Neural cell (in vitro differentiated cells): ENCODE measurements at regions not wholly inside any gene's neighbourhood (a gene's known extent, or its start where the extent isn't known, plus 50 kb on each side); places are given as distances from the start of the nearest gene placed in this dataset.

ENCODE experiments used
- H2AFZ ChIP-seq: fragments of 200-600, 300-800 bp; sonication (generic), shearing (Covaris generic); 2 replicates; pipeline ENCODE4 v1.6.0; 2014; ENCODE audit warnings: low read depth, mild to moderate bottlenecking, antibody characterized with exemption, low read length, moderate library complexity
- H3F3A ChIP-seq: fragments of 200-600 bp; shearing (Covaris generic); 2 replicates; pipeline ENCODE4 v1.6.1; 2016; ENCODE audit warnings: mild to moderate bottlenecking, moderate library complexity, mixed read lengths, antibody characterized with exemption, low read length; ENCODE audit not compliant: insufficient read depth, poor library complexity, severe bottlenecking
- H3K27ac ChIP-seq: fragments of 200-600, 300-800 bp; sonication (generic), shearing (Covaris generic); 2 replicates; pipeline ENCODE4 v1.5.1; 2014; ENCODE audit warnings: mild to moderate bottlenecking, low read length, moderate library complexity
- H3K27me3 ChIP-seq: fragments of 300-800, 200-600 bp; sonication (generic), shearing (Covaris generic); 2 replicates; pipeline ENCODE4 v1.6.0; 2014; ENCODE audit warnings: mild to moderate bottlenecking, low read depth, low read length, moderate library complexity; ENCODE audit not compliant: insufficient read depth
- H3K36me3 ChIP-seq: fragments of 300-800, 200-600 bp; sonication (generic), shearing (Covaris generic); 2 replicates; pipeline ENCODE4 v1.5.1; 2014; ENCODE audit warnings: mild to moderate bottlenecking, antibody characterized with exemption, low read length, moderate library complexity; ENCODE audit not compliant: insufficient read depth
- H3K4me2 ChIP-seq: fragments of 300-800, 200-600 bp; sonication (generic), shearing (Covaris generic); 2 replicates; pipeline ENCODE4 v1.6.0; 2014; ENCODE audit warnings: mild to moderate bottlenecking, low read length
- H3K4me3 ChIP-seq: fragments of 300-800, 200-600 bp; sonication (generic), shearing (Covaris generic); 2 replicates; pipeline ENCODE4 v1.5.1; 2014; ENCODE audit warnings: mild to moderate bottlenecking, low read length, moderate library complexity
- H3K79me2 ChIP-seq: fragments of 200-600 bp; shearing (Covaris generic); replicated peaks from 2 replicates; pipeline ENCODE4 v1.6.0; 2014; ENCODE audit warnings: mild to moderate bottlenecking, low read length, moderate library complexity; ENCODE audit not compliant: insufficient read depth
- H3K9ac ChIP-seq: fragments of 300-800, 200-600 bp; sonication (generic), shearing (Covaris generic); 2 replicates; pipeline ENCODE4 v1.6.1; 2016; ENCODE audit warnings: mild to moderate bottlenecking, low read length, mixed read lengths
- H3K9me2 ChIP-seq: fragments of 200-600 bp; shearing (Covaris generic); 2 replicates; pipeline ENCODE4 v1.6.1; 2016; ENCODE audit warnings: mild to moderate bottlenecking, low read length, mixed read lengths; ENCODE audit not compliant: insufficient read depth
- H3K9me3 ChIP-seq: fragments of 200-600, 300-800 bp; sonication (generic), shearing (Covaris generic); 2 replicates; pipeline ENCODE4 v1.6.1; 2016; ENCODE audit warnings: mild to moderate bottlenecking, mixed run types, low read length, moderate library complexity, mixed read lengths
- H4K20me1 ChIP-seq: fragments of 200-600 bp; shearing (Covaris generic); 2 replicates; pipeline ENCODE4 v1.6.1; 2016; ENCODE audit warnings: mild to moderate bottlenecking, mixed run types; ENCODE audit not compliant: insufficient read depth
- EP300 ChIP-seq: fragments of 450-650 bp; conservative IDR thresholded peaks from 2 replicates; pipeline ENCODE4 v1.6.1; 2014; ENCODE audit warnings: antibody characterized with exemption, mild to moderate bottlenecking, moderate library complexity; ENCODE audit not compliant: poor library complexity, severe bottlenecking
- EZH2 ChIP-seq: fragments of 200-600, 300-800 bp; shearing (Covaris generic), sonication (generic); IDR thresholded peaks from 2 replicates; pipeline ENCODE4 v1.6.1; 2014; ENCODE audit warnings: antibody characterized with exemption, low read length, borderline replicate concordance, mild to moderate bottlenecking; ENCODE audit not compliant: insufficient read depth, poor library complexity, severe bottlenecking
- MXI1 ChIP-seq: fragments of 450-650 bp; conservative IDR thresholded peaks from 2 replicates; pipeline ENCODE4 v1.6.1; 2014; ENCODE audit warnings: antibody characterized with exemption, mild to moderate bottlenecking; ENCODE audit not compliant: poor library complexity, severe bottlenecking
- POLR2AphosphoS5 ChIP-seq: IDR thresholded peaks from 2 replicates; pipeline ENCODE4 v1.6.1; 2012
- RAD21 ChIP-seq: fragments of 450-650 bp; conservative IDR thresholded peaks from 2 replicates; pipeline ENCODE4 v1.6.1; 2014; ENCODE audit warnings: antibody characterized with exemption, mild to moderate bottlenecking, moderate library complexity
- REST ChIP-seq: IDR thresholded peaks from 2 replicates; pipeline ENCODE4 v1.6.1; 2012; ENCODE audit warnings: borderline replicate concordance
- SMC3 ChIP-seq: fragments of 450-650 bp; conservative IDR thresholded peaks from 2 replicates; pipeline ENCODE4 v1.6.1; 2014; ENCODE audit warnings: antibody characterized with exemption, mild to moderate bottlenecking, moderate library complexity; ENCODE audit not compliant: poor library complexity
- TAF1 ChIP-seq: IDR thresholded peaks from 2 replicates; pipeline ENCODE4 v1.6.1; 2012; ENCODE audit warnings: low read depth
- TF ChIP-seq, protein P1 (sequence below): fragments of 450-650 bp; IDR thresholded peaks from 2 replicates; pipeline ENCODE4 v1.5.1; 2014; ENCODE audit warnings: antibody characterized with exemption, mild to moderate bottlenecking, moderate library complexity; ENCODE audit not compliant: poor library complexity, severe bottlenecking

DNA sequence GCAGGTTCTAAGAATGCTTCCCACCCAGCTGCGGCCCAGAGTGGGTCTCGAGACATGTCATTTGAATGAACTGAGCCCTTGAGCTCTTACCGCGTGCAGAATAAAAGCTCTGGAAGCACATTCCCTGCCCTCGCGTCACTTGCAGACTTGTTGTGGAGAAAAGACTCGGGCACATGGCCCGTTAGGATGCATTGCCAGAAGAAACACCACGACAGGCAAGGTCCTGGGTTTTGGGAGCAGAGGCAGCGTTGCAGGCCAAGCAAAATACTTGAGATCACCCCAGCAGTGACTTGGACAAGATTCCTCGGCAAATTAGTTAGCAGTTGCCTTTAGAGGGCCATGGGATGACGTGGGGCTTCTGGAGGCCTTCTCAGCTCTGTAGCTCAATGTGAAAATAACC lies 170.8 kb upstream of the MSX2 start:
- H3K9ac ChIP-seq, result no peak overlapping the region
- H3K9me2 ChIP-seq, result no peaks in the 10 kb centered on the region
- TF ChIP-seq POLR2AphosphoS5 (no peak), REST (no peak)
- TF ChIP-seq, protein P1, sequence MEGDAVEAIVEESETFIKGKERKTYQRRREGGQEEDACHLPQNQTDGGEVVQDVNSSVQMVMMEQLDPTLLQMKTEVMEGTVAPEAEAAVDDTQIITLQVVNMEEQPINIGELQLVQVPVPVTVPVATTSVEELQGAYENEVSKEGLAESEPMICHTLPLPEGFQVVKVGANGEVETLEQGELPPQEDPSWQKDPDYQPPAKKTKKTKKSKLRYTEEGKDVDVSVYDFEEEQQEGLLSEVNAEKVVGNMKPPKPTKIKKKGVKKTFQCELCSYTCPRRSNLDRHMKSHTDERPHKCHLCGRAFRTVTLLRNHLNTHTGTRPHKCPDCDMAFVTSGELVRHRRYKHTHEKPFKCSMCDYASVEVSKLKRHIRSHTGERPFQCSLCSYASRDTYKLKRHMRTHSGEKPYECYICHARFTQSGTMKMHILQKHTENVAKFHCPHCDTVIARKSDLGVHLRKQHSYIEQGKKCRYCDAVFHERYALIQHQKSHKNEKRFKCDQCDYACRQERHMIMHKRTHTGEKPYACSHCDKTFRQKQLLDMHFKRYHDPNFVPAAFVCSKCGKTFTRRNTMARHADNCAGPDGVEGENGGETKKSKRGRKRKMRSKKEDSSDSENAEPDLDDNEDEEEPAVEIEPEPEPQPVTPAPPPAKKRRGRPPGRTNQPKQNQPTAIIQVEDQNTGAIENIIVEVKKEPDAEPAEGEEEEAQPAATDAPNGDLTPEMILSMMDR, result no peak
- H3K27me3 ChIP-seq, result no peaks in the 10 kb centered on the region
- H3F3A ChIP-seq, result no peaks in the 10 kb centered on the region
- no peaks in the 10 kb centered on the region for H3K36me3 ChIP-seq
- H3K4me2 ChIP-seq, result no peak overlapping the region
- H2AFZ ChIP-seq, result no peak overlapping the region
- H4K20me1 ChIP-seq, result no peaks in the 10 kb centered on the region
- no peak overlapping the region for H3K4me3 ChIP-seq
- H3K9me3 ChIP-seq, result no peaks in the 10 kb centered on the region
- H3K79me2 ChIP-seq, result no peaks in the 10 kb centered on the region
- no peak overlapping the region for H3K27ac ChIP-seq

- no peaks in the 10 kb centered on the region for H3K36me3 ChIP-seq
- H3K79me2 ChIP-seq, result no peaks in the 10 kb centered on the region
- no peak overlapping the region for H2AFZ ChIP-seq
- peaks cover 5% of the 10 kb centered on the region for H3K27me3 ChIP-seq
- no peak overlapping the region for H3K27ac ChIP-seq
- H3K9ac ChIP-seq, result no peak overlapping the region
- H3K4me2 ChIP-seq, result no peak overlapping the region
- no peak overlapping the region for H3K4me3 ChIP-seq
- no peaks in the 10 kb centered on the region for H3K9me2 ChIP-seq
- no peaks in the 10 kb centered on the region for H4K20me1 ChIP-seq
- H3F3A ChIP-seq, result no peaks in the 10 kb centered on the region
- no peak for TF ChIP-seq MXI1
- TF ChIP-seq TAF1, result no peak
- TF ChIP-seq EP300, result no peak
- no peak for TF ChIP-seq POLR2AphosphoS5
- TF ChIP-seq, protein P1, result no peak
- no peak for TF ChIP-seq RAD21
- TF ChIP-seq SMC3, result no peak
- no peak for TF ChIP-seq EZH2
- no peak for TF ChIP-seq REST
- H3K9me3 ChIP-seq, result no peaks in the 10 kb centered on the region
Measured at GRCh38 chr5:174555726-174556125, 168.7 kb upstream of the MSX2 start.
